Activated CD4-positive, alpha-beta T cell treated with anti-CD3 and anti-CD28 coated beads, Interleukin-2, amount 50 U/mL, for 1 hour (primary cell): ENCODE measurements at regions not wholly inside any gene's neighbourhood (a gene's known extent, or its start where the extent isn't known, plus 50 kb on each side); places are given as distances from the start of the nearest gene placed in this dataset.
"Not testable (repeated sequence)": the region's sequence is repeated elsewhere in the genome, so short reads cannot be mapped to it uniquely, and the experiment has no call there.

ENCODE experiments used
- DNase-seq: peaks from one replicate; pipeline ENCODE4 v3.0.0-alpha.2; 2020

- DNase-seq: no peak
Measured at GRCh38 chr2:191476901-191477300, 201.0 kb upstream of the NABP1 start.

- DNase-seq: no peak
Measured at GRCh38 chr2:191478799-191479679, 198.9 kb upstream of the NABP1 start.

GRCh38 chr2:191479680-191480023 lies 198.3 kb upstream of the NABP1 start:
- no peak for DNase-seq

GRCh38 chr2:191481305-191482070 lies 196.4 kb upstream of the NABP1 start:
- DNase-seq: no peak

GRCh38 chr2:191483117-191483516 lies 194.8 kb upstream of the NABP1 start:
- DNase-seq: no peak

- DNase-seq: no peak
Measured at GRCh38 chr2:191486584-191487320, 191.2 kb upstream of the NABP1 start.

- no peak for DNase-seq
Measured at GRCh38 chr2:191488135-191488534, 189.8 kb upstream of the NABP1 start.

GRCh38 chr2:191489177-191489576 lies 188.8 kb upstream of the NABP1 start:
- no peak for DNase-seq

GRCh38 chr2:191496838-191497237 lies 181.1 kb upstream of the NABP1 start:
- DNase-seq: no peak

- DNase-seq: no peak
Measured at GRCh38 chr2:191497822-191498221, 180.1 kb upstream of the NABP1 start.

- no peak for DNase-seq
Measured at GRCh38 chr2:191499050-191499449, 178.9 kb upstream of the NABP1 start.

GRCh38 chr2:191499874-191500565 lies 177.9 kb upstream of the NABP1 start:
- DNase-seq: no peak

GRCh38 chr2:191500566-191500883 lies 177.4 kb upstream of the NABP1 start:
- DNase-seq: no peak

GRCh38 chr2:191500884-191501560 lies 176.9 kb upstream of the NABP1 start:
- DNase-seq: no peak

GRCh38 chr2:191501561-191502168 lies 176.3 kb upstream of the NABP1 start:
- DNase-seq: no peak

- DNase-seq: no peak
Measured at GRCh38 chr2:191506515-191506914, 171.4 kb upstream of the NABP1 start.

GRCh38 chr2:191507252-191507853 lies 170.6 kb upstream of the NABP1 start:
- DNase-seq: not testable (repeated sequence)

- no peak for DNase-seq
Measured at GRCh38 chr2:191508738-191509137, 169.2 kb upstream of the NABP1 start.

GRCh38 chr2:191512216-191512835 lies 165.6 kb upstream of the NABP1 start:
- no peak for DNase-seq

GRCh38 chr2:191512874-191513273 lies 165.1 kb upstream of the NABP1 start:
- DNase-seq: no peak

GRCh38 chr2:191514613-191515012 lies 163.3 kb upstream of the NABP1 start:
- no peak for DNase-seq
